H1 (cell line): ENCODE measurements at regions not wholly inside any gene's neighbourhood (a gene's known extent, or its start where the extent isn't known, plus 50 kb on each side); places are given as distances from the start of the nearest gene placed in this dataset.

Experiments
- JUND ChIP-seq: IDR thresholded peaks from 2 replicates; pipeline ENCODE4 v1.6.1; 2011; ENCODE audit warnings: mild to moderate bottlenecking, improper control_type of control experiment, low read length
- TAF1 ChIP-seq: IDR thresholded peaks from 2 replicates; pipeline ENCODE4 v1.6.1; 2011; ENCODE audit warnings: mild to moderate bottlenecking, low read depth, low read length
- TEAD4 ChIP-seq: IDR thresholded peaks from 2 replicates; pipeline ENCODE4 v1.6.1; 2012; ENCODE audit warnings: low read depth, low read length, inconsistent platforms, mixed read lengths

DNA sequence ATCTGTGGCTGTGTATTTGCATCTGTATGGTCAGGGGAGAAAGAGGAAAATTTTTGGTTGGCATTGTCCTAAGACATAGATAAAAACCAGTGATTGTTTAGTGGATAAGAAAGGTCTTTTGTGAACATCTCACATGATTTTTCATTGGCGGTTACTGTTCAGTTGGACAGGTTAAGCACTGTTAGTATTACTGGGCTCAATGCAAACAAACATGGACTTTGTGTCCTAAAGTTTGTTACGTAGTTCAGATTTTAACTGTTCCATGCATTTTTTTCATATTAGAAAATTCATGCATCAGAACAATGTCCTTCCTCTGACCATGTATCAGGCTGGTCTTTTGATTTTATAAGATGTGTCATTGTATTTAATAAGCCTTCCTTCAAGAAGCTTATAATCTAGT, 368.0 kb downstream of the MEIS1 start:
- TF ChIP-seq TEAD4 (no peak), TAF1 (no peak), JUND (no peak)
